GM18951 (cell line): ENCODE measurements at regions not wholly inside any gene's neighbourhood (a gene's known extent, or its start where the extent isn't known, plus 50 kb on each side); places are given as distances from the start of the nearest gene placed in this dataset.

Experiments used
- POLR2A ChIP-seq: IDR thresholded peaks from 4 replicates; pipeline ENCODE4 v1.6.1; 2011; ENCODE audit warnings: mild to moderate bottlenecking; ENCODE audit not compliant: insufficient read length, insufficient read depth; ENCODE audit errors: extremely low read depth
- in situ Hi-C: fragments of 300-500 bp; cut with MboI; formaldehyde crosslinking; loops from one replicate; pipeline ENCODE4 v1.12.0; 2022; ENCODE audit warnings: low sequenced_read_pairs, mixed read lengths, inconsistent platforms; ENCODE audit not compliant: unreplicated experiment

DNA sequence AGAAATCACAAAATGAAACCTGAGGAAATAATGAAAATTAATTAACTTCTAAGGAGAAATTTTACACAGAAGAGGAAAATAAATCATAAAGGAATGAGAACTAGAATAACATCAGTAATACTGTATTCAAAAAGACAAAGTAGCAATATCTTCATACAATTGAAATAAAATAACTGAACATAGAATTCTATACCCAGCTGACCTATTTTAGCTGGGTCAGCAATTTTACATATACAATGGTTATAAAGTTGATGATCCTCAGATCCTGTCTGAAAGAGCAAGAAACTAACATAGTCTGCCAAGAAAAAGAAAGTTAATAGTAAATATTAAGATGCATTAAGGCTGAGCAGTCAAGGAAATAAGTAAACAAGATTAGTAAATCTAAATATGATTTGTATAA is 93.0 kb upstream of the P3H2 start:
- no peak for TF ChIP-seq POLR2A
- in situ Hi-C loops = no loop called here

DNA sequence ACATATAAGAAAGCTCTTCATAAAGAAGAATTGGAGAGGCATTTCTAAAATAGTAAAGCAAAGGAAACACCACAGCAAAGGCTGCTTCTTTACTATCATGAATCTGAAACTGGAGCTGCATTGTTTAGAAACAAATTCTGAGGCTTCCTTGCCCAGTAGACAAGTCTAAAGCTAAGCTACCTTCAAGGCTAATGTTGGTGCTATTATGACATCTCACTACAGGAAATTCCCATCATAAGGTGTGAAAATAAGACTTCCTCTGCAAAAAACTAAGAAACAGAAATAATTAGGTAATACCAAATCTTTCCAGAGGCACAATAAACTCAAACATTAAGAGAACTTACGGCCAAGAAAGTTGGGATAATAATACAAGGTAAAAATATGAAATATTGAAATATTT is 89.9 kb upstream of the P3H2 start:
- TF ChIP-seq POLR2A = no peak
- in situ Hi-C loops = no loop called here

GRCh38 chr3:190209533-190209932 is 88.8 kb upstream of the P3H2 start:
- TF ChIP-seq POLR2A = no peak
- in situ Hi-C loops = no loop called here

GRCh38 chr3:190208196-190208595 is 87.5 kb upstream of the P3H2 start:
- no peak for TF ChIP-seq POLR2A
- in situ Hi-C loops = no loop called here

DNA sequence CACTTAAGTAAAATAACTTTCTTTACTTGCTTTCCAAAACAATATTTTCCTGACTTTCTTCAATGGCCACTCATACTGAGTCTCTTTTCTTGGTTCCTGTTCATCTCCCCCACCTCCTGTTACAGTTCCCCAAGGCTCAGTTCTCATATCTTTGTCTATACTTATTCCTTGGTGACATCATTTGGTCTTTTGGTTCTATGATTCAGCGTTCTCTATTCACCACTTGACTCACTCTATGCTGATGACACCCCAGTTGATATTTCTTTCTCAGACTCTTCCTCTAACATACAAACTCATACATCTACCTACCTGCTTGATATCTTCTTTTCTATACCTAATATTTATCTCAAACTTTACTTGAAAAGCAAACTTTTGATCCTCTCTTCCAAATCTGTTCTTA is 85.0 kb upstream of the P3H2 start:
- in situ Hi-C loops = no loop called here
- no peak for TF ChIP-seq POLR2A

DNA sequence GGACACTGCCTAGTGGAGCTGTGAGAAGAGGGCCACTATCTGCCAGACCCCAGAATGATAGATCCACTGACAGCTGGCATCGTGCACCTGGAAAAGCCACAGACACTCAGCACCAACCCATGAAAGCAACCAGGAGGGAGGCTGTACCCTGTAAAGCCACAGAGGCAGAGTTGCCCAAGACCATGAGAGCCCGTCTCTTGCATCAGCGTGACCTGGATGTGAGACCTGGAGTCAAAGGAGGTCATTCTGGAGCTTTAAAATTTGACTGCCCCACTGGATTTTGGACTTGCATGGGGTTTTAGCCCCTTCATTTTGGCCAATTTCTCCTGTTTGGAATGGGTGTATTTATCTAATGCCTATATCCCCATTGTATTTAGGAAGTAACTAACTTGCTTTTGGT is 83.5 kb upstream of the P3H2 start:
- TF ChIP-seq POLR2A = no peak
- in situ Hi-C loops = no loop called here

DNA sequence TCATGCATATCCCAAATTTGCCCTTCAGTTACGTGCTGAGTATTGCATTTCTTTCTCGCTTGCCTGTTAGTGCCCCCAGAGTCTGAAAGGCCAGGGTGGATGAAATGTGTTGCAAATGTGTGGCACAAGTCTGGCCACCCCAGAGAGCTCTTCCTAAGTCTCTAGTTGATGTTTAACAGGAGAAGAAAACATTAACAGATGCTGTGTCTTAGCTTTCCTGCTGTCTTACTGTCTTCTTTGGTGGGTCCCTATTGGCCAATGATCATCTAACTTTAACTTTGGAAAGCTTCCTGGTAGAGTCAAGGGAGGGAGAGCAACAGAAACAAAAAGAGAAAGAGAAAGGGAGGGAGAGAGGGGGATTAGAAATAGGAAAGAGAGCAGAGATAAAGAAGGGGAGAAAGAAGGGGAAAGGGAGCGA is 76.7 kb upstream of the P3H2 start:
- TF ChIP-seq POLR2A = no peak
- in situ Hi-C loops = loop anchor here (5.0 kb wide), 1 partner anchor 230 kb away; no protein-coding TSS in a partner anchor

DNA sequence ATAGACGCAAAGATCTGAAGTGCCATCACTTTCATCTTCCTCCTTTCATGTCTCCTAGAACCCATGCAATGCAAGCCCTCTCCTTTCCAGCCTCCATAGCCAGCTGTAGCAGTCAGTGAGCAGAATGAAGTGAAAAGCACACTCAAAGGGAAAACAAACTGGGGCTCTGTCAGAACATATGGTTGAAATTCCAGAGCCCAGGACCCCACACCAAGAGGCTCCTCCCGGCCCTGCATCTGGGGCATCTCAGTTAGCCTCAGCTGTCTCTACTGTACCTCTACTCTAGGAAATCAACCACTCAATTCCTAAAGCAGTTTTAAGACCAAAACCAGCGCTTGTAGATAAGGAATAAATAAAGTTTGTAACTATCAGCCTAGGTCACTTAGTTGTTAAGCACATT is 73.8 kb upstream of the P3H2 start:
- no peak for TF ChIP-seq POLR2A

GRCh38 chr3:190193210-190193609 is 72.5 kb upstream of the P3H2 start:
- in situ Hi-C loops = no loop called here
- TF ChIP-seq POLR2A = no peak

More for the DNA sequence above, 73.8 kb upstream of the P3H2 start:
- in situ Hi-C loops = no loop called here

DNA sequence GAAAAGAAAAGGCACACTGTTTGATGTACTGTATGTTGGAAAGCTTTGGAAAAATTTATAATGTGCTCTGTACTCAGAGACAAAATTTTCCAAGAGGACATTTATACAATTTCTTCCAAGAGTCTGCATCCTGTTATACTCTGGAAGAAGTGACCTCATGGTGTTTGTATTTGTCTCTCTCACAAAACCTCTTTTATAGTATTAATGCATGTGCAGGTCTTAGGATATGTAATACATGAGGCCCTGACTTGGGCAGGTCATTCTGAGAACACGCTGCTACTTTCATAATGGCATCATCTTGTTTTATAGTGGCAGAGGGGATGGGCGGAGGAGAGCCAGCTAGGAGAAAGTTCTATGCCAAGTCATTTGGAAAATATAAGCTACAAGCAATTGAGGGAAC is 72.0 kb upstream of the P3H2 start:
- in situ Hi-C loops = no loop called here
- TF ChIP-seq POLR2A = no peak

- in situ Hi-C loops = no loop called here
- no peak for TF ChIP-seq POLR2A
Measured at GRCh38 chr3:190192087-190192486, 71.4 kb upstream of the P3H2 start.

- no peak for TF ChIP-seq POLR2A
- in situ Hi-C loops = no loop called here
Measured at GRCh38 chr3:190188197-190188596, 67.5 kb upstream of the P3H2 start.

GRCh38 chr3:190183121-190183520 is 62.4 kb upstream of the P3H2 start:
- in situ Hi-C loops = no loop called here
- no peak for TF ChIP-seq POLR2A

- TF ChIP-seq POLR2A = no peak
- in situ Hi-C loops = no loop called here
Measured at GRCh38 chr3:190182418-190183043, 61.8 kb upstream of the P3H2 start.

- in situ Hi-C loops = no loop called here
- no peak for TF ChIP-seq POLR2A
Measured at GRCh38 chr3:190180268-190180667, 59.6 kb upstream of the P3H2 start.
